ENCODE measurements at regions not wholly inside any gene's neighbourhood (a gene's known extent, or its start where the extent isn't known, plus 50 kb on each side); places are given as distances from the start of the nearest gene placed in this dataset.

DNA sequence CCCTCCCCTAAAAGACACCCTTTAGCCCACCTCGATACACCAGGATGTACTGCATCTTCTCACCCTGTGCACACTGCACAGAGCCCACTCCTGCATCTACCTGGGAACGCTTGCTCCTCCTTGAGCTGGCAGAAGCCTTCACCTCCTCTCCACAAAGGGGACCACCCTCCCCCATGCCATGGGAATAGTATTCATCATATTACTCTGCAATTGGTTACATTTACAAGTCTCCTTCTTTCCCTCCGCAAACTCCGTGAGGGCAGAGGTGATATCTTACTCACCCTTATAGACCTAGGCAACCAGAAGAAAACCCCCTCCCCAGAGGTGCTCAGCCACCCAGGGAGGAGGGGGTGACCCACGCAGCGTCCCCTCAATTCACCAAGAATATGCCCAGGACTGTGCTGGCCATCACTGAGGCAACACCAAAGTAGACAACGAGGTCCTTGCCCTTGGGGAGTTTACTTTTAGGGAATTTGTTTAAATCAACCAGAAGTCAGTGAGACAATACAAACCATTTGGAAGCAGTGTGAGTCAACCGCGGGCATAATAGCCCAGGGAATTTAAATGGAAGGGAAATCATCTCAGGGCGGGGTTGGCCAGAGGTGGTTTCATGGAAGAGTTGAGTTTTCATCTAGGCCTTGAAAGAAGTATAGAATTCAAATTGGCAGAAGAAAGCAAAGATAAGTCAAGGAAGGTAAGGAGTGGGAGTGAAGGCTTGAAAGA, 214.5 kb downstream of the BARX2 start:
- no peak for FAIRE-seq
- no peak for DNase-seq (ENCODE audit: extremely low spot score, insufficient read length, low read depth)

DNA sequence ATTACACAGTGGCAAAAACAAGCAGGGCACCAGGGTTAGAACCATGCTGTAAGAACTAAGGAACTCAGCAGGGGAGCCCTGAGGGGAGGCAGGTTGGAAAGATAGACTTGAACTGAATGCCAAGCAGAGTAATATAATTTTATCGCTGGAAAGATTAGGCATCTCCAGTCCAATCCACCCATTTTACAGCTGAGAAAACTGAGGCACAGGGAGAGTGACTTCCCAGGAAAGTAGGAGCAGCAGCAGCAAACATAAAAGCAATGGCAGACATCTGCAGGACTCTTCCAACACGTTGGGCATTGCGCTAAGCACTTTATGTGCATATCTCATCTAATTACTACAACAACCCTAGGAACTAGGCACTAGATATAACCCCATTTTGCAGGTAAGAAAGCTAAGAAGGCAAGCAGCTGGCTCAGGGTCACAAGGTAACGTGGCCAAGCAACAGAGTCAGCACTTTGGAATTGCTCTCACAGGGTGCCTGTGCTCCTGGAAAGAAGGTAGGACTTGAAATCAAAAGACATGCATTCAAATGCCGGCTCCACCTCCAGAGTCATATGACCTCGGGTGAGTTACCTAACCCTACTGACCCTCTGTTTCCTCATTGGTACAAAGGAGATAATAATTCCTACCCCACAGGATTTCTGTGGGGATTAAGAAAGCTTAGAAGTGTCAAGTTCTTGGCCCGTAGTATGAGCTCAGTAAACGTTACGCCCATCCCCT, 215.3 kb downstream of the BARX2 start:
- DNase-seq (ENCODE audit: extremely low spot score, insufficient read length, low read depth) (no peak), FAIRE-seq (no peak)

DNA sequence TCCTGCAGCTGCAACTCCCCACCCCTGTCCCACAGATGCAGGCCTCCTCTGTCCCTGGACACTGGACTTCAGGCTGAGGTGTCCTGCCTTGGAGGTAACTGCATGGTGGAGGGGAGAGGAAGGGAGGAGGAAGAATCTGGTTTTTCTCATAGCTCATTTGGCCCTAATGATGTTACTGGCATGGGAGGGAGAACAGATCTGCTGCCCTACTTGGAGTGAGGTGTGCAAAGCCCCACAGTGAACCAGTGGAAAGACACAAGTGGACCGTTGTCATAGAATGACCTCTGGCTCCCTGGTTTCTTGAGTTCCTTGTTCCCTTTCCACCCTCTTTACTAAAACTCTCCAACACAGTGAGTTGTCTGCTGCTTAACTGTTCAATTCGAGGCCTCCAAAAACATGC, 215.9 kb downstream of the BARX2 start:
- FAIRE-seq: no peak
- DNase-seq (ENCODE audit: extremely low spot score, insufficient read length, low read depth): no peak

GRCh38 chr11:129592191-129592590, 216.5 kb downstream of the BARX2 start:
- no peak for DNase-seq (ENCODE audit: extremely low spot score, insufficient read length, low read depth)
- no peak for FAIRE-seq

GRCh38 chr11:129593098-129593497, 217.4 kb downstream of the BARX2 start:
- FAIRE-seq (no peak), DNase-seq (ENCODE audit: extremely low spot score, insufficient read length, low read depth) (no peak)

DNA sequence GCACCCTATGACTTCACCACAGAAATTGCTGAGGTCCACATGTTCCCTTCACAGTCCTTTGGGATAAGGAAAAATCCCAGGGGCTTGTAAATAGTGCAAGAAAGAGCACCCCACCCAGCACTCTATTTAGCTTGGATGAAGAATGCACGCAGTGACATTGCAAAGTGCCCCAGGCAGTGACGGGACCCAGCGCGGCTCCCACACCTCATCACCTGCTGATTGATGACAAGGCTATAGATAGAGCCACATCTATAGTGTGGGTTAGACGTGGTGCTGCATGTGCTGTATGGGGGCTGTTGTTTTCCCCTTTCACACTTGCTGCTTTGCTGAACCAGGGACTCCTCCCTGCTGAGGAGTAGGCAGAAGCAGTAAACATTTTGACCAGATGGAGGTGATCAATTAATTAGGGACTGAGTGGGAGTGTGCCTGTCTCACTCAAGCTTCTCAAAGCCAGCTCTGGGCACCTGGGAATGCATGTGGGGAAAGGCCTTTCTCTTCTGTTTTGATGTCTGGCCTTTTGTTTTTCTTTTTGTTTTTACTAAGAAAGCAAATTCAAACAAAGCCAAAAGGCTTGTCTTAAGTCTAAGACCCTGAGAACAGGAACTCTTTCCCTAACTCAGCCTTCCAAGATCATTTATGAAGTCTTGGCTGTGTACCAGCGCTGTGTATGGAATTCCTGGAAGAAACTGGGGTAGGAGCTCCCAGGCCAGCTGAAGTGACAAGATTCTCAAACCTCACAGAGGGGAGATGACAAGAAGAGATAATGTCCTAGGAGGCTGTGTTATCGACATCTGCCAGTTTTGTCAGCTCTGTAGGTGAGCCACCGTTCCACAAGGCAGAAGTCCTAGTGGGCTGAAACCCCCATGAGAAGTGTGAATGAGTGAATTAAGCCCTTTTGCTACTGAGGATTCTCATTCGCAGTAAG, 219.7 kb downstream of the BARX2 start:
- FAIRE-seq (no peak), DNase-seq (ENCODE audit: extremely low spot score, insufficient read length, low read depth) (no peak)

DNA sequence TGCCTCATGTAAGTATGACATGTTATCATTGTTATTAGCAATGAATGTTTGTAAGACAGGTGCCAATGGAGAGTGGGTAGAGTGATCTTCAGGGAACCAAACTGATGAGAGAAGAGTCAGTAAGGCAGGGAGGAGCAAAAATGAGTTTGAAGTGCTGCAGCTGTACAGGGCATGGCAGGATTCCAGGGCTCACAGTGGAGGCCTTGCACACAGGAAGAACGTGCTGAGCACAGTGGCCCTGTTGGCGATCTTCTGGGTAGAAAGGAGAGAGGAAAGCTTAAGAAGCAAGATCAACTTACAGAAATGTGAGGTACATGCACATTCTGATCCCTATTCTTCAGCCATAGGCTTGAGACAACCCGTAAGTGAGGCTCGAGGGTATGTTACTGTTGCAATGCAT, 219.3 kb upstream of the TMEM45B start:
- DNase-seq (ENCODE audit: extremely low spot score, insufficient read length, low read depth): no peak
- no peak for FAIRE-seq

DNA sequence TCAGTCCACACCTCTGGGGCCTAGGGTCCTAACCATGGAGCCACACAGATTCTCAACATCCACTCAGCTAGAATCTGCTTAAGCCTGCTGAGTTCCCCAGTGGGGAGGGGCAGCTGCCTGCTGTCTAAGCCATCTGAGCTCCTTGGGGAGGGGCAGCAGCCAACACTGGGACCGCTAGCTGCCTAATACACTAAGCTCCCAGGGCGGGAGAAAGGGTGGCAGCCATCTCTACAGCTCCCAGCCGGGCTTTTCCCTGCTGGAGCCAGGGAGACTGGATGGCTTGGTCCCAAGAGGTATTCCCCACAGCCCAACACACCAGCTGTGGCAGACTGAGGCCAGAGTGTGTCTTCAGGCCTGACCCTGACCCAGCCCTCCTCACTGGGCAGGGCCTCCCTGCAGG, 217.3 kb upstream of the TMEM45B start:
- FAIRE-seq (no peak), DNase-seq (ENCODE audit: extremely low spot score, insufficient read length, low read depth) (no peak)

DNA sequence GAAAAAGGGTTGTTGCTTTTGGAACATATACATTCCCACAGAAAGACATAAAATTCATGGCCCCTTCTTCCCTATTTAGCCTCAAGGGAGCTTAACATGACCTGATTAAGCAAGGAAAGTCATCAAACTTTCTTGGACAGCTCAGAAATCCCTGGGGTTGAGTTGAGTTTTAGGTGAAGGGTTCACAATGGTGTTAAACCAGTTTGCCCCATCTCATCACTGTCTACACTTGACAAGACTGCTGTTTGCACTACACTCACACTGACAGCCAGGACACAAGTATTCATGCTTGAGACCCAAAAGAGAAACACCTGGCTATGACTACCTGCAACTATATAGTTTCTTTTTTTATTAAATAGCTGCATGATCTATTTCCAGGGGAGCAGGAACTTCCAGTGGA, 209.8 kb upstream of the TMEM45B start:
- DNase-seq (ENCODE audit: extremely low spot score, insufficient read length, low read depth) (no peak), FAIRE-seq (no peak)

DNA sequence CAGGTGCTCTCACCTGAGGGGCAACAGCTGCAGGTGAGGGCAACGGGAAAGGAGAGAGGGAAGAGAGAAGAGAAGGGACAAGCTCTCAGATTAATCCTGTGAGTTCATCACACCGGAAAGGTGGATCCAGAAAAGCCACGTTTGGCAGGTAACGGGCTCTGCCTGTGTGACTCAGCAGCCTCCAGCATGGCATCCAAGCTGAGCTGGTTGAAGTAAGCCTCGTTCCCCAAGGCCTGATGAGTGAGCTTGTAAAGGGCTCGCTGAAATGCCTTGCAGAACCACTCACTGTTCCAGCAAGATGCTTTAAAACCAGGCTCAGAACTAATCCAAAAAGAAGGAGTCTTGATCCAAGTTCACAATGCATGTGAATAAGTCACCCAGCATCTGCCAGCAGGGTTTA, 206.9 kb upstream of the TMEM45B start:
- DNase-seq (ENCODE audit: extremely low spot score, insufficient read length, low read depth) (no peak), FAIRE-seq (no peak)

- DNase-seq (ENCODE audit: extremely low spot score, insufficient read length, low read depth): no peak
- no peak for FAIRE-seq
Observed at GRCh38 chr11:129610125-129610524, 205.5 kb upstream of the TMEM45B start.

DNA sequence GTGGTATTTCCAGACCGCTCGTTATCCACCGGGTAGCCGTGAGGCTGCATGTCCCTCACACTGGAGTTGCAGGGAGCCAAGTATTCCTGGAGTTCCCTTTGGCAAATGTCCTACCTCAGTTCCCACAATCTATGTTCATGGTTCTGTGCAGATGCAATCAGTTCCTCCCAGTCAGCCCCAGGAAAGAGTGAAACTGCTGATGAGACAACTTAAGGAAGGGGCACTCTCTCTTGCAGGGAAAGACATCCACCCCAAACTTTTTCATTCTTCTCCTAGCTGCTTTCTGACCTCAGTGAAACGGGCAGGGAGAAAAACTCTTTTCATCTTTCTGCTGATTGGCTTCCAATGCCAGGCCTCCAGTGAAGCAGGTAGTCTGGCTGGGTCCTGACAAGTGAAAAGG, 205.1 kb upstream of the TMEM45B start:
- FAIRE-seq (no peak), DNase-seq (ENCODE audit: extremely low spot score, insufficient read length, low read depth) (no peak)

DNA sequence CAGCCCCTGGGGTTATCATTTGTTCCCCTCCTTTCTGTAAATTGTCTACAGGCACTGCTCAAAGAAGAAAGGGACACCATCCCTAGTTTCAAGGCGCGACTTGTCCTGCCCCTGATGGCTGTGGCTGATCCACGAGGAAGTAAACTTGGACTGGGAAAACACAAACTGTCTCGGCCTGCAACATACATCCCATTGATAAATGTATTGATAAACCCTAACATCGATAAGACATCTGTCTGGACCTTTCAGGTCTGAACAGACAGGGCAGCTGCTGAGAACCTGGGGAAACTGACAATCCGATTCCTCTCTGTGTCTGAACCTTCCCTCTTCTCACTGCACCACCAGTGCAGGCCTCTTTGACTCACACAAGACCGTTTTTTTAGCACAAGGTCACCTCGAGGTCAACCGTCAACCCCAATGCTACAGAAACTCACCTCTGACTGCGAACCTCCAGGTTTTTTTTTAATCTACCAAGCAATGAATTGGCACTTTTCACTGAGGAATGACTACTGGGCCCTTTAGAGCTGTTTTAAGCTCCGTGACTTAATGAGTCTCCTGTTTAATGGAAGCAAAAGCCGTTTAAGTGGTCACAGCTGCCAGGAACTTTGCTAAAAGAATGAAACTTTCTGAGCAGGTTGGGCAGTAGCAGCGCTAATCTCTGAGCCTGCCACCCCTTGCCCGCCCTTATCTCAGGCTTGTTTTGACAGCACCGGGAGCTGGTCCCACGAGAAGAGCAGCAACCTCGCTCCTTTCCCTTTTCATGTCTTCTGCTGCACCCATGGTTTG, 203.8 kb upstream of the TMEM45B start:
- no peak for FAIRE-seq

GRCh38 chr11:129612447-129612961, 203.1 kb upstream of the TMEM45B start:
- DNase-seq (ENCODE audit: extremely low spot score, insufficient read length, low read depth) (no peak), FAIRE-seq (no peak)

More for the DNA sequence above, 203.8 kb upstream of the TMEM45B start:
- no peak for DNase-seq (ENCODE audit: extremely low spot score, insufficient read length, low read depth)

DNA sequence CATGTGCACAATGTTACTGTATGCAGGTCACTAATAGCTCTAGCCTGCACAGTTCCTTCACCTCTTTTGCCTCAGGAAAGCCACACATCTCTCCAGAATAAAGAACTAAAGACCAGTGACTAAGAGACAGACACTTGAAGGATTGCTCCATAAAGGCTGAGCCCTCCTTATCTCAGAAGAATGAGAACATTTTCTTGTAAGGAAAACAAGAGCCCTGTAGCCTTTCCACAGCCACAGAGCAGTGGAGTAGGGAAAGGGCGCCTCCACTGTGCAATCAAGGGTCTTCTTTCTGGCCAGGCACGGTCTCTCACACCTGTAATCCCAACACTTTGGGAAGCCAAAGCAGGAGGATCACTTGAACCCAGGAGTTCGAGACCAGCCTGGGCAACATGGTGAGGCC, 202.6 kb upstream of the TMEM45B start:
- FAIRE-seq (no peak), DNase-seq (ENCODE audit: extremely low spot score, insufficient read length, low read depth) (no peak)

DNA sequence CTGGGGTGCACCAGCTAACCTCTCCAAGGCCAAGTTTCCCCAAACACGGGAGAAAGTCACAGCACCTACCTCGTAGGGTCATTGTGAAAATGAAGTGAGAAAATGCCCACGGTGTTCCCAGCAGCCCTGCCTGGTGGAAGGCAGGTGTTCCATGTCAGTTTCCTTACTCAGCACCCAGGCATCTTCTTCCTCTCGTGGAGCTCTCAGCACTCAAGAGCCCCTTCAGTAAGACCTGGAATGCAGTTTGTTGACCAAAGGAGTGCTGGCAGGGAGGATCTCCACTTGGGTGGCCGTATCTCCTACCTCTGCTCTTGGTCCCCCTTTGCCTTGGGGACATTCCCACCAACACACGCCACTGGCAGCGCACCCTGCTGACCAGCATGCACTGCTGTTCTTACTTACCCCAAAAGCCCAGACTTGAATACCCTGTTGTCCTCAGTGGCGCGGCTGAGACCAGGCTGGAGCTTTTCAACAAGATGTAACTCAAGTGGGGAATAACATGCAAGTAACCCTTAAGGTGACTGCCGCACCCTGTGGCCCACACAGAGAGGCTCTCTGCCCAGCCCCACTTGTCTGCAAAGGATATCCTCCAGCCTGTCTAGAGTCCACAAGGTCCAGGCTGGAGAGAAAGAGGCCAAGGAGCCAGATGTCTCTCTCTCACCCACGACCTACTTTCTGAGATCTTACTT, 201.2 kb upstream of the TMEM45B start:
- FAIRE-seq: no peak
- no peak for DNase-seq (ENCODE audit: extremely low spot score, insufficient read length, low read depth)

DNA sequence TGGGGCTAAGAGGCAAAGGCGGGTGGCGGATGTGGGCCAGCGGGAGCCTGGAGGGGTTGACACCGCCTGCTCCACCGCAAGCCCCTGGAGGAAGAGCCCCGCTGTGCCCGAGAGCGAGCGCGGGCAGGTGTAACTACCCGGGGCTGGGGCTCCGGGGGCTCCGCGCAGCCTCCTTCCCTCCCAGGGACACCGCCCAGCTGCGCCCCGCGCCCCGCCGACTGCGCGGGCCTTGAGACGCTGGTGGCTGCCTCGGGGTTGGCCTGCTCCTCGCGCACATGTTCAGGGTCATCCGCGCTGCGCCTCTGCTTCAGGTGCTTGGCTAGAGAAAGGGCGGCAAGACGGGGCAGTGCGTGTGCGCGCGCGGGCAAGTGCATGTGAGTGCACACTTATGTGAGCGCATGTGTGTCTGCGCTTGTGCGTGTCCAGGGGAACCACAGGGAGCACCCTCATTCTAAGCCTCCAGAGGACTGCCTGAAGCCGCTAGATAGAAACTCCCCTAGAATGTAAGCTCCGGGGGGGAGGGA, 197.5 kb upstream of the TMEM45B start:
- FAIRE-seq (no peak), DNase-seq (ENCODE audit: extremely low spot score, insufficient read length, low read depth) (no peak)

GRCh38 chr11:129620237-129621104, 195.2 kb upstream of the TMEM45B start:
- FAIRE-seq: no peak
- no peak for DNase-seq (ENCODE audit: extremely low spot score, insufficient read length, low read depth)
